ENCODE measurements at regions not wholly inside any gene's neighbourhood (a gene's known extent, or its start where the extent isn't known, plus 50 kb on each side); places are given as distances from the start of the nearest gene placed in this dataset.

DNA sequence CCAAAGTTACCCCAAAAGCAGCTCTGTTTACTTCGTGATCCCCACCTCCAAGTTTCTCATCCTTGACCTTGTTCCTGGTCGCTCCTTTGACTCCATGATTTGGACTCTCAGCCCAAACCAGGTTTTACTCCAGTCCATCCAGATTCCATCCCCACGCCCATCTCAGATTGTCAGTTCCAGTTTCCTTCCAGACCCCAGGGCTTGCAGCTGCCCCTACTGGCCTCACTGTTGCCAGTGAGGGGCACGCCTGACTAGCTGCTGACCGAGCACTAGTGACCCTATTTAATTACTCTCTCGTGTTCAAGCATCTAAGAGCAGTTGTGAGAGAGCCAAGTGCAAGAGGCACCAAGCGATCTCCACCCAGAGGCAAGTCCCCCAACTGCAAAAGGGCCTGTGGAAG lies 155.1 kb upstream of the FUT8 start:
- TF ChIP-seq EZH2phosphoT487 (IDR thresholded peaks at IDR 0.05; ENCODE audit: insufficient read depth, low read depth) (no peak), EZH2 (IDR thresholded peaks at IDR 0.05; ENCODE audit: insufficient read depth, poor library complexity, severe bottlenecking) (no peak)
